IMR-90 (cell line): ENCODE measurements at regions not wholly inside any gene's neighbourhood (a gene's known extent, or its start where the extent isn't known, plus 50 kb on each side); places are given as distances from the start of the nearest gene placed in this dataset.

Experiments used
- ATAC-seq: fragments of 200-7000 bp; cut with Tn5 transposase; 2 replicates; pipeline ENCODE4 v1.9.1; 2020; ENCODE audit warnings: low read depth, mild to moderate bottlenecking, moderate library complexity
- BruUV-seq: library from RNA; stranded (reverse); fragments of 400-500 nt; replicated peaks from 2 replicates; lab custom pipeline; 2021; lab: Mats Ljungman, UMichigan
- CTCF ChIA-PET: fragments of 300-600 bp; formaldehyde crosslinking; extraction: SDS; loops from one replicate; lab custom pipeline; 2021; ENCODE audit warnings: antibody characterized with exemption; lab: Yijun Ruan, JAX
- POLR2A ChIA-PET: fragments of 300-600 bp; sonication (Branson Sonifier 250); formaldehyde crosslinking; loops from one replicate; lab custom pipeline; 2022; ENCODE audit warnings: antibody characterized with exemption; ENCODE audit not compliant: unreplicated experiment; lab: Charles Lee
- DNase-seq: peaks from one replicate; pipeline ENCODE4 v3.0.0; 2013
- H2AFZ ChIP-seq: replicated peaks from 2 replicates; pipeline ENCODE3; 2013; ENCODE audit warnings: low read length, mild to moderate bottlenecking; ENCODE audit not compliant: poor library complexity
- H2AK5ac ChIP-seq: 2 replicates; pipeline ENCODE4 v1.6.1; 2013; ENCODE audit warnings: low read depth, low read length, inconsistent platforms
- H2AK9ac ChIP-seq: replicated peaks from 2 replicates; pipeline ENCODE3; 2013; ENCODE audit warnings: mild to moderate bottlenecking, low read depth, low read length, moderate library complexity; ENCODE audit not compliant: poor library complexity
- H2BK120ac ChIP-seq: 2 replicates; pipeline ENCODE4 v1.6.1; 2013; ENCODE audit warnings: low read depth, low read length, inconsistent platforms
- H2BK15ac ChIP-seq: 3 replicates; pipeline ENCODE4 v1.6.1; 2013; ENCODE audit warnings: low read depth, low read length, inconsistent platforms
- H2BK20ac ChIP-seq: 2 replicates; pipeline ENCODE4 v1.6.1; 2013; ENCODE audit warnings: low read depth, mild to moderate bottlenecking, inconsistent platforms, low read length, moderate library complexity
- H2BK5ac ChIP-seq: 2 replicates; pipeline ENCODE4 v1.6.1; 2013; ENCODE audit warnings: mild to moderate bottlenecking, low read depth, low read length, inconsistent platforms; ENCODE audit not compliant: poor library complexity, severe bottlenecking
- H3K14ac ChIP-seq: replicated peaks from 2 replicates; pipeline ENCODE4 v1.6.1; 2013; ENCODE audit warnings: low read depth, low read length, inconsistent platforms
- H3K18ac ChIP-seq: 2 replicates; pipeline ENCODE4 v1.6.1; 2013; ENCODE audit warnings: low read depth, low read length, control low read depth
- H3K23ac ChIP-seq: 2 replicates; pipeline ENCODE4 v1.6.1; 2013; ENCODE audit warnings: low read depth, low read length, inconsistent platforms
- H3K27ac ChIP-seq: 2 replicates; pipeline ENCODE4 v1.5.1; 2013; ENCODE audit warnings: mild to moderate bottlenecking, control low read depth, low read length; ENCODE audit not compliant: insufficient read depth
- H3K27me3 ChIP-seq: 2 replicates; pipeline ENCODE4 v1.6.1; 2013; ENCODE audit warnings: low read length; ENCODE audit not compliant: control insufficient read depth, insufficient read depth
- H3K36me3 ChIP-seq: 2 replicates; pipeline ENCODE4 v1.6.1; 2013; ENCODE audit warnings: low read length, mixed read lengths; ENCODE audit not compliant: control insufficient read depth, insufficient read depth
- H3K4ac ChIP-seq: 2 replicates; pipeline ENCODE4 v1.6.1; 2013; ENCODE audit warnings: low read depth, low read length, inconsistent platforms
- H3K4me1 ChIP-seq: 2 replicates; pipeline ENCODE4 v1.6.1; 2013; ENCODE audit warnings: low read length, mixed read lengths; ENCODE audit not compliant: control insufficient read depth, insufficient read depth
- H3K4me2 ChIP-seq: 2 replicates; pipeline ENCODE4 v1.6.1; 2013; ENCODE audit warnings: low read depth, mild to moderate bottlenecking, control low read depth, low read length, moderate library complexity
- H3K4me3 ChIP-seq: 2 replicates; pipeline ENCODE4 v1.5.1; 2013; ENCODE audit warnings: low read depth, mild to moderate bottlenecking, control low read depth, low read length, moderate library complexity; ENCODE audit not compliant: insufficient read depth
- H3K56ac ChIP-seq: 2 replicates; pipeline ENCODE4 v1.6.1; 2013; ENCODE audit warnings: low read length, inconsistent platforms; ENCODE audit not compliant: insufficient read depth; ENCODE audit errors: extremely low read depth
- H3K79me1 ChIP-seq, 2 experiments: 2 replicates each; pipeline ENCODE4 v1.6.1; 2013; ENCODE audit warnings: low read length in 2 of 2, inconsistent platforms in 1 of 2, low read depth in 1 of 2
- H3K9ac ChIP-seq: 2 replicates; pipeline ENCODE4 v1.6.1; 2013; ENCODE audit warnings: low read depth, low read length, control low read depth
- H3K9me1 ChIP-seq: 2 replicates; pipeline ENCODE4 v1.6.1; 2013; ENCODE audit warnings: low read length, inconsistent platforms; ENCODE audit not compliant: insufficient read depth
- H3K9me3 ChIP-seq: 2 replicates; pipeline ENCODE4 v1.6.1; 2013; ENCODE audit warnings: low read length; ENCODE audit not compliant: control insufficient read depth, insufficient read depth
- H4K20me1 ChIP-seq: 2 replicates; pipeline ENCODE4 v1.6.1; 2013; ENCODE audit warnings: low read length, inconsistent platforms; ENCODE audit not compliant: insufficient read depth
- H4K5ac ChIP-seq: 2 replicates; pipeline ENCODE4 v1.6.1; 2013; ENCODE audit warnings: mild to moderate bottlenecking, low read depth, low read length, control low read depth
- H4K8ac ChIP-seq, 2 experiments: 2 replicates each; pipeline ENCODE4 v1.6.1; 2013; ENCODE audit warnings: low read depth in 2 of 2, low read length in 2 of 2, control low read depth in 1 of 2, inconsistent platforms in 1 of 2
- H4K91ac ChIP-seq: 2 replicates; pipeline ENCODE4 v1.6.1; 2013; ENCODE audit warnings: low read depth, low read length, inconsistent platforms; ENCODE audit not compliant: insufficient read depth
- MAFK ChIP-seq: IDR thresholded peaks from 2 replicates; pipeline ENCODE4 v1.6.1; 2012; ENCODE audit warnings: low read depth, low read length, improper control_type of control experiment
- RFX5 ChIP-seq: IDR thresholded peaks from 2 replicates; pipeline ENCODE4 v1.8.0; 2012; ENCODE audit warnings: low read depth, mild to moderate bottlenecking, low read length, moderate library complexity
- WGBS, 2 experiments: methylation state at CpG; one replicate each; pipeline versions ENCODE4 v1.1.5 to v1.1.7; 2013; ENCODE audit warnings: missing lambda C conversion rate in 2 of 2; ENCODE audit not compliant: insufficient read length in 1 of 2; ENCODE audit errors: extremely low coverage in 2 of 2; 5-methylcytosine and 5-hydroxymethylcytosine counted together
- dilution Hi-C: fragments of 300-500 bp; cut with HindIII; formaldehyde crosslinking; loops from one replicate; pipeline ENCODE4 v1.14.3; 2018; ENCODE audit warnings: low sequenced_read_pairs; ENCODE audit not compliant: unreplicated experiment
- in situ Hi-C: fragments of 300-500 bp; cut with MboI; formaldehyde crosslinking; loops from 3 replicates; pipeline ENCODE4 v1.14.3; 2019; ENCODE audit warnings: low sequenced_read_pairs, inconsistent platforms, mixed read lengths
- intact Hi-C: fragments of 100-400 bp; cut with micrococcal nuclease; formaldehyde crosslinking; loops from 2 replicates; pipeline ENCODE4 v1.10.0; 2022

DNA sequence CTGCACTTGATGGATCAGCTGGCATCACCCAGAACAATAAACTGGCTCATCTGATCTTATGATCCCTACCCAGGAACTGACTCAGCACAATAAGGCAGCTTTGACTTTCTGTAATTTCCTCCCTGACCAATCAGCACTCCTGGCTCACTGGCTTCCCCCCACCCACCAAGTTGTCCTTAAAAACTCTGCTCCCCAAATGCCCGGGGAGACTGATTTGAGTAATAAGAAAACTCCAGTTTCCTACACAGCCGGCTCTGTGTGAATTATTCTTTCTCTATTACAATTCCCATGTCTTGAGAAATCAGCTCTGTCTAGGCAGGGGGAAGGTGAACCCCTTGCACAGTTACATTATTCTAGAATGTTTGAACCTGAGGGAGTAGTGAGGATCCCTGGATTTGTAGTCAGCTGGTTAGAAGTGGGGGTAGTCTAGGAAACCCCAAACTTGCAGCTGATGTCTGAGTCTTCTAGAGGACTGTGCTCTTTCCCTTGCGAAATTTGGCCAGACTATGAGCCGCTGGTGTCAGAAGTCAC lies 111.7 kb upstream of the NEK6 start:
- H3K4ac ChIP-seq: no peak overlapping the region
- H3K79me1 ChIP-seq: no peaks in the 10 kb centered on the region
- POLR2A ChIA-PET: no interaction called here
- no peak overlapping the region for H3K18ac ChIP-seq
- H2BK15ac ChIP-seq: no peak overlapping the region
- no peak overlapping the region for H4K5ac ChIP-seq
- H3K9ac ChIP-seq: no peak overlapping the region
- H2AK5ac ChIP-seq: no peak overlapping the region
- CTCF ChIA-PET: interaction anchor here (0.8 kb wide), 1 partner anchor 38 kb away, joined by 3 read pairs; no protein-coding TSS in a partner anchor
- no peak overlapping the region for H3K4me2 ChIP-seq
- H3K4me1 ChIP-seq: no peaks in the 10 kb centered on the region
- dilution Hi-C loops (no loop called here), intact Hi-C loops (no loop called here), in situ Hi-C loops (no loop called here)
- H3K4me3 ChIP-seq: no peak overlapping the region
- H2AFZ ChIP-seq: no peak overlapping the region
- DNase-seq: no peak
- no peaks in the 10 kb centered on the region for H4K20me1 ChIP-seq
- TF ChIP-seq MAFK (peak; percentile 55), RFX5 (no peak)
- no peak overlapping the region for H2BK120ac ChIP-seq
- no TSS peak for BruUV-seq
- H3K36me3 ChIP-seq: no peaks in the 10 kb centered on the region
- no peak overlapping the region for H2AK9ac ChIP-seq
- no peak overlapping the region for H4K91ac ChIP-seq
- no peak overlapping the region for H3K56ac ChIP-seq
- WGBS, 2 experiments: no CpG with 5 or more reads among the region's 4 CpGs
- no peak overlapping the region for H3K23ac ChIP-seq
- peaks cover 3% of the 10 kb centered on the region for H3K27me3 ChIP-seq
- no peak overlapping the region for H2BK5ac ChIP-seq
- no peak overlapping the region for H4K8ac ChIP-seq
- H2BK20ac ChIP-seq: no peak overlapping the region
- no peaks in the 10 kb centered on the region for H3K9me3 ChIP-seq
- ATAC-seq: no peak
- H3K27ac ChIP-seq: no peak overlapping the region
- H3K14ac ChIP-seq: no peak overlapping the region
- H3K9me1 ChIP-seq: no peaks in the 10 kb centered on the region
